Smooth muscle cell (in vitro differentiated cells): ENCODE measurements at regions not wholly inside any gene's neighbourhood (a gene's known extent, or its start where the extent isn't known, plus 50 kb on each side); places are given as distances from the start of the nearest gene placed in this dataset.

ENCODE experiments used
- DNase-seq: peaks from one replicate; lab custom pipeline; 2025; ENCODE audit not compliant: unreplicated experiment; lab: John Stamatoyannopoulos, UW
- H2AFZ ChIP-seq: fragments of 200-600 bp; sonication (generic); 2 replicates; pipeline ENCODE4 v1.6.0; 2016; ENCODE audit warnings: antibody characterized with exemption, low read depth, mild to moderate bottlenecking
- H3F3A ChIP-seq: fragments of 200-600 bp; sonication (generic); 2 replicates; pipeline ENCODE4 v1.6.0; 2017; ENCODE audit warnings: antibody characterized with exemption, low read depth
- H3K27ac ChIP-seq: fragments of 200-600 bp; sonication (generic); 2 replicates; pipeline ENCODE4 v1.5.1; 2016; ENCODE audit warnings: low read depth, mild to moderate bottlenecking
- H3K27me3 ChIP-seq: fragments of 200-600 bp; sonication (generic); 2 replicates; pipeline ENCODE4 v1.6.1; 2016; ENCODE audit warnings: low read depth, mild to moderate bottlenecking
- H3K36me3 ChIP-seq: fragments of 200-600 bp; sonication (generic); 2 replicates; pipeline ENCODE4 v1.5.1; 2016; ENCODE audit warnings: low read depth
- H3K4me1 ChIP-seq: fragments of 200-600 bp; sonication (generic); 2 replicates; pipeline ENCODE4 v1.5.1; 2016; ENCODE audit warnings: low read depth
- H3K4me2 ChIP-seq: fragments of 200-600 bp; sonication (generic); 2 replicates; pipeline ENCODE4 v1.6.0; 2016; ENCODE audit warnings: mild to moderate bottlenecking
- H3K4me3 ChIP-seq: fragments of 200-600 bp; sonication (generic); 2 replicates; pipeline ENCODE4 v1.5.1; 2016; ENCODE audit warnings: mild to moderate bottlenecking
- H3K79me2 ChIP-seq: fragments of 200-600 bp; sonication (generic); 2 replicates; pipeline ENCODE4 v1.6.0; 2016; ENCODE audit warnings: low read depth, mild to moderate bottlenecking
- H3K9ac ChIP-seq: fragments of 200-600 bp; sonication (generic); 2 replicates; pipeline ENCODE4 v1.6.0; 2016; ENCODE audit warnings: low read depth
- H3K9me3 ChIP-seq: fragments of 200-600 bp; sonication (generic); replicated peaks from 2 replicates; pipeline ENCODE4 v1.5.1; 2016; ENCODE audit warnings: low read depth
- H4K20me1 ChIP-seq: fragments of 200-600 bp; sonication (generic); 2 replicates; pipeline ENCODE4 v1.6.0; 2016; ENCODE audit warnings: low read depth
- WGBS: methylation state at CpG from one replicate; pipeline ENCODE4 v1.1.7; 2016; ENCODE audit warnings: low lambda C conversion rate; 5-methylcytosine and 5-hydroxymethylcytosine counted together
- TF ChIP-seq, protein P1 (sequence below): fragments of 200-600 bp; sonication (generic); IDR thresholded peaks from 2 replicates; pipeline ENCODE4 v1.5.1; 2017; ENCODE audit warnings: borderline replicate concordance, mild to moderate bottlenecking, antibody characterized with exemption; ENCODE audit not compliant: insufficient read depth, poor library complexity, severe bottlenecking

DNA sequence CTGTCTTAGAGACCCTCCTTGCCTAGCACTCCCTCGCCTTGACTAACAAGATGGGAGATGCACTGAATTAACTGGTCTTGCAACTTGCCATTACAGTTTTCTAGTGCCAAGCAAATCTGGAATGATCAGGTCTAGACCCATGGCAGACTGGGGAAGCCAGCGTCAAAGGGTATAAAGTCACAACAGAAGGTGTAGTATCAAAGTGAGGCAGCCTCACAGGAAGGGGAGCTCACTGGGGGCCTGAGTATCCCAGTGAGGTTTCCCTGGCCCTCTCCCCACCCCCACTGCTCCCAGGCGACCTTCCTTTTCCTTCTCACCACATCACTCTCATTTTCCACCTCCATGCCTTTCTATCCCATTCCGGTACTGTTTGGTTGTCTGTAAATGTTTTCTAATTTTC lies 83.5 kb upstream of the DOCK9 start:
- Histone ChIP-seq H3K27ac (no peak overlapping the region), H3K4me1 (peaks cover under 1% of the 10 kb centered on the region), H3K4me2 (no peak overlapping the region), H3K4me3 (no peak overlapping the region), H4K20me1 (no peaks in the 10 kb centered on the region), H3F3A (no peaks in the 10 kb centered on the region), H3K9ac (no peak overlapping the region), H3K36me3 (no peaks in the 10 kb centered on the region), H3K9me3 (no peaks in the 10 kb centered on the region), H3K79me2 (no peaks in the 10 kb centered on the region), H3K27me3 (no peaks in the 10 kb centered on the region), H2AFZ (no peak overlapping the region)
- WGBS = 80% methylated on average over 4 of the region's 4 CpGs
- TF ChIP-seq, protein P1, sequence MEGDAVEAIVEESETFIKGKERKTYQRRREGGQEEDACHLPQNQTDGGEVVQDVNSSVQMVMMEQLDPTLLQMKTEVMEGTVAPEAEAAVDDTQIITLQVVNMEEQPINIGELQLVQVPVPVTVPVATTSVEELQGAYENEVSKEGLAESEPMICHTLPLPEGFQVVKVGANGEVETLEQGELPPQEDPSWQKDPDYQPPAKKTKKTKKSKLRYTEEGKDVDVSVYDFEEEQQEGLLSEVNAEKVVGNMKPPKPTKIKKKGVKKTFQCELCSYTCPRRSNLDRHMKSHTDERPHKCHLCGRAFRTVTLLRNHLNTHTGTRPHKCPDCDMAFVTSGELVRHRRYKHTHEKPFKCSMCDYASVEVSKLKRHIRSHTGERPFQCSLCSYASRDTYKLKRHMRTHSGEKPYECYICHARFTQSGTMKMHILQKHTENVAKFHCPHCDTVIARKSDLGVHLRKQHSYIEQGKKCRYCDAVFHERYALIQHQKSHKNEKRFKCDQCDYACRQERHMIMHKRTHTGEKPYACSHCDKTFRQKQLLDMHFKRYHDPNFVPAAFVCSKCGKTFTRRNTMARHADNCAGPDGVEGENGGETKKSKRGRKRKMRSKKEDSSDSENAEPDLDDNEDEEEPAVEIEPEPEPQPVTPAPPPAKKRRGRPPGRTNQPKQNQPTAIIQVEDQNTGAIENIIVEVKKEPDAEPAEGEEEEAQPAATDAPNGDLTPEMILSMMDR = no peak
- DNase-seq = no peak

DNA sequence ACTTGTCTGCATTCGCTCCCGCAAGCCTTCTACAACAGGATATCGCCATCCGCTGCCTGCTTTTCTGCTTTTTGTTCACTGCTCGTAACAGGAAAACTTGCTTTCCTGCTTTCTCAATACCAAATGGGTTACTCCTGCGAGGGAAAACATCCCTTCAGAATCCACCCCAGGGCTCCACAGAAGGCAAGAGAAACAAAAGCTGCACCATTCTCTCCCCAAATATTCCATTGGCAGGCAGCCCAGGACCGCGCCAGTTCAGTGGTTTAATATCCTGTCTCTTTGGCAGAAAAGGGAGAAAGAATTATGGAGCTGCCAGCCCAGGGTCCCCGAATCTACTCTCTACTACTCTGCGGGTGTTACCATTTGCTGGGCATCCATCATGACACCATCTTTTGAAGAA lies 84.7 kb upstream of the DOCK9 start:
- no peak overlapping the region for H3K27ac ChIP-seq
- H3K79me2 ChIP-seq = no peaks in the 10 kb centered on the region

DNA sequence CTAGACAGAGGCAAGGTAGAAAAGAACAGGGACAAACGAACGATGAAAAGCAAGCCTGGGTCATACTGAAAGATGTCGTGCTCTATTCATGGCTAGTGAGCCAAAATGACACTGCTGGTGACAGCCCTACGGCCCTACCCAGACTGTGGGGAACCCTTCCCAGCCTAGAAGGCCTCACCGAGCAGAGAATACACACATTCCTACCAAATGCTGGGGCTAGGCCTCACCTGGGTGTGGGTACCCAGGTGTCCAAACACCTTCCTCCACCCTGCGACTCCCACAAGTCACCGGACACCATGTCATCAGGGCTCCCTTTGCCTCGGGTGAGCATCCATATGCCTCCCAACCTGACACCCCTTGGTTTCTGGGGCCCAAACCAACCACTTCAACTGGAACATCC lies 85.3 kb upstream of the DOCK9 start:
- Histone ChIP-seq H3F3A (no peaks in the 10 kb centered on the region), H3K4me3 (no peak overlapping the region), H4K20me1 (no peaks in the 10 kb centered on the region), H3K9me3 (no peaks in the 10 kb centered on the region), H3K27me3 (no peaks in the 10 kb centered on the region), H3K27ac (no peak overlapping the region), H3K79me2 (no peaks in the 10 kb centered on the region), H3K4me1 (no peaks in the 10 kb centered on the region), H3K36me3 (no peaks in the 10 kb centered on the region), H3K9ac (no peak overlapping the region), H3K4me2 (no peak overlapping the region), H2AFZ (no peak overlapping the region)
- TF ChIP-seq, protein P1 = no peak
- WGBS = over 99% methylated on average over 8 of the region's 8 CpGs
- no peak for DNase-seq

More for the DNA sequence above, 84.7 kb upstream of the DOCK9 start:
- Histone ChIP-seq H3K9me3 (no peaks in the 10 kb centered on the region), H3K4me3 (no peak overlapping the region), H3K36me3 (no peaks in the 10 kb centered on the region), H3K9ac (no peak overlapping the region), H3K4me1 (no peaks in the 10 kb centered on the region), H3F3A (no peaks in the 10 kb centered on the region), H4K20me1 (no peaks in the 10 kb centered on the region), H2AFZ (no peak overlapping the region), H3K27me3 (no peaks in the 10 kb centered on the region), H3K4me2 (no peak overlapping the region)
- 90% methylated on average over 10 of the region's 10 CpGs for WGBS
- no peak for DNase-seq
- TF ChIP-seq, protein P1 = no peak

DNA sequence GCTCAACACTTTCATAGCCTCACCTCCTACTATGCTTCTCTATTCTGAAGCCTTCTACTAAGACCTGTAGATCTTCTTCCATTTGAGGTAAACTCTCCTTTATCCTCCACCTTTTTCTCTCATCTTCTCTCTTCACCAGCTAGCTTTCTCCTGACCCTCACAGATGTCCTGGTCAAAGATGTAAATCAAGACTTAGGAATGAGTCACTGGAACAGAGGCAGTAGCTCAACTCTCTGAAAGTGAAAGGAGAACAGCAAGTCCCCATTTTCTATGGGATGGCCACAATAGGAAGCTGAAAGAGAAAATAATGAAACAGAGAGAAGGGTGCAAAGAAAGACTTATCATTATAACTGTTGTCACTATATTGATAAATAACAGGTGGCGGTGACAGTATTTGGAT lies 86.1 kb upstream of the DOCK9 start:
- no peak overlapping the region for H3K27ac ChIP-seq
- no peaks in the 10 kb centered on the region for H3F3A ChIP-seq
- H3K79me2 ChIP-seq = no peaks in the 10 kb centered on the region
- no peak overlapping the region for H3K4me3 ChIP-seq
- no peaks in the 10 kb centered on the region for H4K20me1 ChIP-seq
- no peak overlapping the region for H2AFZ ChIP-seq
- no peaks in the 10 kb centered on the region for H3K9me3 ChIP-seq
- no peak overlapping the region for H3K9ac ChIP-seq
- 94% methylated on average over 1 of the region's 1 CpG for WGBS
- TF ChIP-seq, protein P1 = no peak
- no peaks in the 10 kb centered on the region for H3K4me1 ChIP-seq
- no peak for DNase-seq
- no peaks in the 10 kb centered on the region for H3K36me3 ChIP-seq
- no peaks in the 10 kb centered on the region for H3K27me3 ChIP-seq
- no peak overlapping the region for H3K4me2 ChIP-seq
